ENCODE measurements at regions not wholly inside any gene's neighbourhood (a gene's known extent, or its start where the extent isn't known, plus 50 kb on each side); places are given as distances from the start of the nearest gene placed in this dataset.

- Histone ChIP-seq H3K27me3 (no peaks in the 10 kb centered on the region), H3K9me3 (ENCODE audit: low read depth) (no peaks in the 10 kb centered on the region)
- no peak for TF ChIP-seq CTCF (IDR thresholded peaks at IDR 0.05; ENCODE audit: low read depth, low read length)
Measured at GRCh38 chr2:150230004-150230403, 257.5 kb downstream of the RND3 start.

GRCh38 chr2:150228936-150229335, 258.5 kb downstream of the RND3 start:
- DNase-seq (ENCODE audit: low read depth in 1 of 2, low spot score in 1 of 2), result peak in 1 of 2 donors; percentile 6
- H3K9me3 ChIP-seq (ENCODE audit: low read depth), result no peaks in the 10 kb centered on the region
- no peak for TF ChIP-seq CTCF (IDR thresholded peaks at IDR 0.05; ENCODE audit: low read depth, low read length)
- H3K4me1 ChIP-seq (ENCODE audit: low read depth), result no peaks in the 10 kb centered on the region
- no peaks in the 10 kb centered on the region for H3K36me3 ChIP-seq
- H3K4me3 ChIP-seq, result no peak overlapping the region
- H3K27me3 ChIP-seq, result no peaks in the 10 kb centered on the region
- H3K27ac ChIP-seq, result no peak overlapping the region

More at GRCh38 chr2:150230004-150230403, 257.5 kb downstream of the RND3 start:
- Histone ChIP-seq H3K36me3 (no peaks in the 10 kb centered on the region), H3K27ac (no peak overlapping the region), H3K4me3 (no peak overlapping the region), H3K4me1 (ENCODE audit: low read depth) (no peaks in the 10 kb centered on the region)
- DNase-seq (ENCODE audit: low read depth in 1 of 2, low spot score in 1 of 2), result no peak

- Histone ChIP-seq H3K9me3 (ENCODE audit: low read depth) (no peaks in the 10 kb centered on the region), H3K4me3 (no peak overlapping the region), H3K27ac (no peak overlapping the region), H3K4me1 (ENCODE audit: low read depth) (no peaks in the 10 kb centered on the region), H3K27me3 (no peaks in the 10 kb centered on the region), H3K36me3 (no peaks in the 10 kb centered on the region)
- TF ChIP-seq CTCF (IDR thresholded peaks at IDR 0.05; ENCODE audit: low read depth, low read length), result no peak
- no peak for DNase-seq (ENCODE audit: low read depth in 1 of 2, low spot score in 1 of 2)
Measured at GRCh38 chr2:150225030-150225429, 262.4 kb downstream of the RND3 start.

GRCh38 chr2:150224321-150224720, 263.1 kb downstream of the RND3 start:
- Histone ChIP-seq H3K4me3 (no peak overlapping the region), H3K27me3 (no peaks in the 10 kb centered on the region), H3K4me1 (ENCODE audit: low read depth) (no peaks in the 10 kb centered on the region), H3K27ac (no peak overlapping the region), H3K36me3 (no peaks in the 10 kb centered on the region), H3K9me3 (ENCODE audit: low read depth) (no peaks in the 10 kb centered on the region)
- no peak for DNase-seq (ENCODE audit: low read depth in 1 of 2, low spot score in 1 of 2)
- no peak for TF ChIP-seq CTCF (IDR thresholded peaks at IDR 0.05; ENCODE audit: low read depth, low read length)

- no peak for TF ChIP-seq CTCF (IDR thresholded peaks at IDR 0.05; ENCODE audit: low read depth, low read length)
- DNase-seq (ENCODE audit: low read depth in 1 of 2, low spot score in 1 of 2), result no peak
- no peaks in the 10 kb centered on the region for H3K9me3 ChIP-seq (ENCODE audit: low read depth)
- no peaks in the 10 kb centered on the region for H3K36me3 ChIP-seq
- no peaks in the 10 kb centered on the region for H3K4me1 ChIP-seq (ENCODE audit: low read depth)
- H3K4me3 ChIP-seq, result no peak overlapping the region
- H3K27ac ChIP-seq, result no peak overlapping the region
- no peaks in the 10 kb centered on the region for H3K27me3 ChIP-seq
Measured at GRCh38 chr2:150222942-150223341, 264.5 kb downstream of the RND3 start.

GRCh38 chr2:150222379-150222778, 265.1 kb downstream of the RND3 start:
- TF ChIP-seq CTCF (IDR thresholded peaks at IDR 0.05; ENCODE audit: low read depth, low read length), result no peak
- no peaks in the 10 kb centered on the region for H3K9me3 ChIP-seq (ENCODE audit: low read depth)
- H3K27ac ChIP-seq, result no peak overlapping the region
- no peaks in the 10 kb centered on the region for H3K36me3 ChIP-seq
- no peak for DNase-seq (ENCODE audit: low read depth in 1 of 2, low spot score in 1 of 2)
- no peak overlapping the region for H3K4me3 ChIP-seq
- no peaks in the 10 kb centered on the region for H3K27me3 ChIP-seq
- no peaks in the 10 kb centered on the region for H3K4me1 ChIP-seq (ENCODE audit: low read depth)
